ENCODE measurements at regions not wholly inside any gene's neighbourhood (a gene's known extent, or its start where the extent isn't known, plus 50 kb on each side); places are given as distances from the start of the nearest gene placed in this dataset.

DNA sequence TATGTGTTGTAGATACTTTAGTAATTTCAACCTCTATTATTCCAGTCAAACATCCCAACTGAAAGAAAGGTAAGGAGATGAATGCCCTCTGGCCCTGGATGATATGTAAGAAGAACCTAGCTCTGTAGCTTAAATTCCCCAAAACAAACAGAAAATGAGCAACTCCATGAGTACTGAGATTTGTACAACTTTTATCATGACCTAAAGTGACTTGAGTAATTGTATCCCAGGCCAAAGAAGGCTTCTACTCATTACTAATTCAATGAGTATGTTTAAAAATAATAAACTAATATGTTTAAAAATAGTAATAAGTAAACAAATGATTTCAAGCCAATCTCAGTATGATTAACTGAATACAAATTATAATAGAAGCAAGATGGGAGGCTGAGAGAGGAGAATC is 414.0 kb upstream of the ACTBL2 start:
- no peak for TF ChIP-seq POLR2A (IDR thresholded peaks at IDR 0.05)
- TF ChIP-seq, protein P1, sequence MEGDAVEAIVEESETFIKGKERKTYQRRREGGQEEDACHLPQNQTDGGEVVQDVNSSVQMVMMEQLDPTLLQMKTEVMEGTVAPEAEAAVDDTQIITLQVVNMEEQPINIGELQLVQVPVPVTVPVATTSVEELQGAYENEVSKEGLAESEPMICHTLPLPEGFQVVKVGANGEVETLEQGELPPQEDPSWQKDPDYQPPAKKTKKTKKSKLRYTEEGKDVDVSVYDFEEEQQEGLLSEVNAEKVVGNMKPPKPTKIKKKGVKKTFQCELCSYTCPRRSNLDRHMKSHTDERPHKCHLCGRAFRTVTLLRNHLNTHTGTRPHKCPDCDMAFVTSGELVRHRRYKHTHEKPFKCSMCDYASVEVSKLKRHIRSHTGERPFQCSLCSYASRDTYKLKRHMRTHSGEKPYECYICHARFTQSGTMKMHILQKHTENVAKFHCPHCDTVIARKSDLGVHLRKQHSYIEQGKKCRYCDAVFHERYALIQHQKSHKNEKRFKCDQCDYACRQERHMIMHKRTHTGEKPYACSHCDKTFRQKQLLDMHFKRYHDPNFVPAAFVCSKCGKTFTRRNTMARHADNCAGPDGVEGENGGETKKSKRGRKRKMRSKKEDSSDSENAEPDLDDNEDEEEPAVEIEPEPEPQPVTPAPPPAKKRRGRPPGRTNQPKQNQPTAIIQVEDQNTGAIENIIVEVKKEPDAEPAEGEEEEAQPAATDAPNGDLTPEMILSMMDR (IDR thresholded peaks at IDR 0.05), result no peak

Data from breast epithelium (tissue), 3 donors.